DOHH2 (cell line): ENCODE measurements at regions not wholly inside any gene's neighbourhood (a gene's known extent, or its start where the extent isn't known, plus 50 kb on each side); places are given as distances from the start of the nearest gene placed in this dataset.

Source experiments
- EZH2phosphoT487 ChIP-seq: fragments of 200-600 bp; sonication (generic); IDR thresholded peaks from 2 replicates; pipeline ENCODE4 v1.6.1; 2017; ENCODE audit warnings: borderline replicate concordance, mild to moderate bottlenecking, antibody characterized with exemption, low read length, moderate library complexity, mixed read lengths
- TF ChIP-seq, protein P1 (sequence below): fragments of 200-600 bp; sonication (generic); IDR thresholded peaks from one replicate; pipeline ENCODE4 v1.5.1; 2014; ENCODE audit warnings: antibody characterized with exemption, mild to moderate bottlenecking, low read depth, low read length; ENCODE audit not compliant: poor library complexity, severe bottlenecking

- TF ChIP-seq, protein P1, sequence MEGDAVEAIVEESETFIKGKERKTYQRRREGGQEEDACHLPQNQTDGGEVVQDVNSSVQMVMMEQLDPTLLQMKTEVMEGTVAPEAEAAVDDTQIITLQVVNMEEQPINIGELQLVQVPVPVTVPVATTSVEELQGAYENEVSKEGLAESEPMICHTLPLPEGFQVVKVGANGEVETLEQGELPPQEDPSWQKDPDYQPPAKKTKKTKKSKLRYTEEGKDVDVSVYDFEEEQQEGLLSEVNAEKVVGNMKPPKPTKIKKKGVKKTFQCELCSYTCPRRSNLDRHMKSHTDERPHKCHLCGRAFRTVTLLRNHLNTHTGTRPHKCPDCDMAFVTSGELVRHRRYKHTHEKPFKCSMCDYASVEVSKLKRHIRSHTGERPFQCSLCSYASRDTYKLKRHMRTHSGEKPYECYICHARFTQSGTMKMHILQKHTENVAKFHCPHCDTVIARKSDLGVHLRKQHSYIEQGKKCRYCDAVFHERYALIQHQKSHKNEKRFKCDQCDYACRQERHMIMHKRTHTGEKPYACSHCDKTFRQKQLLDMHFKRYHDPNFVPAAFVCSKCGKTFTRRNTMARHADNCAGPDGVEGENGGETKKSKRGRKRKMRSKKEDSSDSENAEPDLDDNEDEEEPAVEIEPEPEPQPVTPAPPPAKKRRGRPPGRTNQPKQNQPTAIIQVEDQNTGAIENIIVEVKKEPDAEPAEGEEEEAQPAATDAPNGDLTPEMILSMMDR: no peak
- TF ChIP-seq EZH2phosphoT487: no peak
These were observed 73.6 kb upstream of the LMO1 start for GRCh38 chr11:8337130-8337795.
